HG03064 (cell line): ENCODE measurements at regions not wholly inside any gene's neighbourhood (a gene's known extent, or its start where the extent isn't known, plus 50 kb on each side); places are given as distances from the start of the nearest gene placed in this dataset.

ENCODE experiments used
- ATAC-seq: cut with Tn5 transposase; IDR thresholded peaks from one replicate; pipeline ENCODE4 v1.9.1; 2021; ENCODE audit warnings: low read depth; ENCODE audit not compliant: unreplicated experiment

DNA sequence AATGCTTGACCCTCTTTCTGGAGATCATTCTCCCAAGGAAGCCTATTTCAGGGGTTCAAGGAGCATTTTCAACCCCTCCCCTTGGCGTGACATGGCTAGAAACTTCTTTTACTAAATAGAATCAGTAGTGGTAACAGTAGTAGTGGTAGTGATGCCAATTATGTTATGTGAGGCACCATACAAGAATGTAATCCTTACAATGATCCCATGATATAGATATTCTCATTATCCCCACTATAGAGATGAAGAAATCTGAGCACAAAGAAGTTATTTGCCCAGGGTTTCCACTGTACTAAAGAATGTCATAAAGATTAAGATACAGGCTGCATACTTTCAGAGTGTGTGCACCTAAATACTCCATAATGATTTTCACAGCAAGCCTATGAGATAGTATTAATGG lies 155.4 kb upstream of the CLINT1 start:
- no peak for ATAC-seq

DNA sequence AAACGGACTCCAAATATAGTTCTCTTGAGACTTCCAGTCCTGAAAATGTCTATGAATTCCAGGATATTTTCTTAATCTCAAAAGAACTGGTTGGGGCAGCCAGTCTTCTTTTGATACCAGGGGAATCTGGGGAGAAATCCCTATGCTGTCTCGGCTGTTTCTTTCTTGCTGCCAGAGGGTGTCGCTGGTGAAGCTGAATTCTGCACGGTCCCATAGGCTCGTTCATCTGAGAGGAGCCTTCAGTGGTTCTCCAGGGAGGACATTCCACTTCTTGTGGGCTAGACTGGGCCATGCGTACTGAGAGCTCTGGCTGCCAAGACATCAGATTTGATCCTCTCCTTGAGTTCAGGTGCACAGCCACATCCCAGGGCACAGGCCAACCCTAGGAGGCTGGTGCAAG lies 155.0 kb upstream of the CLINT1 start:
- ATAC-seq = no peak

GRCh38 chr5:158013303-158013702 lies 154.4 kb upstream of the CLINT1 start:
- no peak for ATAC-seq

- ATAC-seq = no peak
These were observed 152.5 kb upstream of the CLINT1 start for GRCh38 chr5:158011422-158011821.

- ATAC-seq = no peak
These were observed 151.9 kb upstream of the CLINT1 start for GRCh38 chr5:158010831-158011230.

GRCh38 chr5:158007336-158007735 lies 148.4 kb upstream of the CLINT1 start:
- no peak for ATAC-seq

DNA sequence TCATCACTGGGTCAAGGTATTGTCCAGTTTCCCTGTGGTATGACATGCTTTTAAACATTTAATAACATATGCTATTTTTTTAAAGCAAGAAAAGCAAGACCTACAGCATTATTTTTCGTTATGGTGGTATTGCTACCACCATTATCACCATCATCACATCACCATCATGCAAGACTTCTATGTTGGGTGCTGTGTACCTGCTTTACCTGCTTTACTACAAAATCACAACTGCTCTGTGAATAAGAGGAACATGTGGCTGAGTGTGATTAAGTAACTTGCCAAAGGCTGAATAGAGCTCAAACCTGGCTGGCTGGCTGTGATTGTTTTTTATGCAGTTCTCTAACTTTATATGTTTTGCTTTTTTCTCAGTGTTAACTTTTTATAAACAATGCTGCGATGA lies 140.8 kb upstream of the CLINT1 start:
- no peak for ATAC-seq

GRCh38 chr5:157997991-157998504 lies 139.1 kb upstream of the CLINT1 start:
- ATAC-seq = no peak

GRCh38 chr5:157994906-157995519 lies 136.1 kb upstream of the CLINT1 start:
- ATAC-seq = no peak

DNA sequence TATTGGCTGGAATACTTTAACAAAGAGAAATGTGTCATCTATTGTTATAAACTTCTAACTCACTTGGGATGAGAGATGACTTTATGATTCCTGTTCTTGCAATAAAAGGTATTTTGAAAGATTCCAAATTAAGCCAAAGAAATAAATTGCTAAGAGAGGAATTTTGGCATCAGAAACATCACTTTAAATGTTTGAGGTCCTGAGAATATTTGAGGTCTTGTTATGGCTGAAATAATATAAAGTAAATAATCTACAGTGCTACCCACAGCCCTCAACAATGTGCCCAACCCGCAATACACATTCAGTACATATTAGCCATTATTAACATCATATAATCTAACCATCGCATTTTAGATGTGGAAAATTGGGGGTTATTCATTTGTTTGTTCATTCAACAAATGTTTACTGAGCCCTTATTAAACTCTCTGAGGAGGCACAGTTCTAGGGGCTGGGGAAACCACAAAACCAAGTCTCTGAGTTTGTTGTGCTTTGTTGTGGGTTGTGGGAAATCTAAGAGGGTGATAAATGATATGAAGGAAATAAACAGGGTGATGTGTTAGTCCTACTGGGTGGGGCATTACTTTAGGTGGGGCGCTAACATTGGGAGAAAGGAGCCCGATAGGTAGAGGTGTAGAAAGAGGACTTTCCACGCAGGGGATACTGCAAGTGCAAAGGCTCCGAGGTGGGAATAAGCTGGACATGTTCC lies 135.2 kb upstream of the CLINT1 start:
- no peak for ATAC-seq

- no peak for ATAC-seq
These were observed 134.3 kb upstream of the CLINT1 start for GRCh38 chr5:157993201-157993600.

DNA sequence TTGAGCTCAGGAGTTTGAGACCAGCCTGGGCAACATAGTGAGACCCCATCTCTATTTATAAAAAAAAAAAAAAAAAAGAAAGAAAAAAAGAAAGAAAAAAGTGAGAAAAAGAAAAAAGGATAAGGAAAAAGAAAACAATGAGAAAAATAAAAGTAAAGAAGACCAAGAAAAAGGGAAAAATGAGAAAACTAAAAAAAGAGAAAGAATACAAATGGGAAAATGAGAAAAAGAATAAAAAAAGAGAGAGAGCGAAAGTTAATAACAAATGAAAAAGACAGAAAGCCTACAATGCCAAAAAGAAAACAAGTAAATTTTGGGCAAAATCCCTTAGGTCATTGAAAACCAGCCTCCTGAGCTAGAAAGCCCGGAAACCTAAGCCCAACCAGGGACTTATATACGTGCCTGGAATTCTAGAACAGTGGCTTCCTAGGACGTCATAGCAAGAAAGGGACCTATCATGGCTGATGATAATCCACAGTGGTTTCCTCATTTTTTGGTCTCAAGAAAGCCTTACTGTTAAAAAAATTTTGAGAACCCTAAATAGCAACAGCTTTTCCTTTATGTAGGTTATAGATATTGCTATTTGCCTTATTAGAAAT lies 131.7 kb upstream of the CLINT1 start:
- no peak for ATAC-seq

DNA sequence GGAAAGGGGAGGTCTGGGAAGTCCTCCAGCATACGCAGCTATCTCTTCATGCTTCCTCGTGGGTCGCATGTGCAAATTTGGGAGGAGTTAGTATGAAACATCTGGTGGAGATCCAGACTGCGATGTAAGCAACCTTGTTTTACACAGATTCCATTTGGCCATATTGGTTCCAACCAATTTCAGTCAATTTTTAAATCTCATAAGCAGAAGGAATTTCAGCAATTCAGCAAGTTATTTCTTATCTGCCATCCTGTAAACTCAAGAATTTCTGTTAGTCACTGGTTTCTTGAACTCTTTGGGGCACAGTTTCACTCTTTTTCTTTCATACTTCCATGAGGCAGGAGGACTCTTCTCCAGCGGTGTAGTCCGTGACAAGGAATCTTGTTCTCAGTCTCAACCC lies 130.4 kb upstream of the CLINT1 start:
- no peak for ATAC-seq

GRCh38 chr5:157987259-157987658 lies 128.3 kb upstream of the CLINT1 start:
- no peak for ATAC-seq

GRCh38 chr5:157986431-157986990 lies 127.6 kb upstream of the CLINT1 start:
- ATAC-seq = no peak

GRCh38 chr5:157984611-157985010 lies 125.7 kb upstream of the CLINT1 start:
- ATAC-seq = no peak

DNA sequence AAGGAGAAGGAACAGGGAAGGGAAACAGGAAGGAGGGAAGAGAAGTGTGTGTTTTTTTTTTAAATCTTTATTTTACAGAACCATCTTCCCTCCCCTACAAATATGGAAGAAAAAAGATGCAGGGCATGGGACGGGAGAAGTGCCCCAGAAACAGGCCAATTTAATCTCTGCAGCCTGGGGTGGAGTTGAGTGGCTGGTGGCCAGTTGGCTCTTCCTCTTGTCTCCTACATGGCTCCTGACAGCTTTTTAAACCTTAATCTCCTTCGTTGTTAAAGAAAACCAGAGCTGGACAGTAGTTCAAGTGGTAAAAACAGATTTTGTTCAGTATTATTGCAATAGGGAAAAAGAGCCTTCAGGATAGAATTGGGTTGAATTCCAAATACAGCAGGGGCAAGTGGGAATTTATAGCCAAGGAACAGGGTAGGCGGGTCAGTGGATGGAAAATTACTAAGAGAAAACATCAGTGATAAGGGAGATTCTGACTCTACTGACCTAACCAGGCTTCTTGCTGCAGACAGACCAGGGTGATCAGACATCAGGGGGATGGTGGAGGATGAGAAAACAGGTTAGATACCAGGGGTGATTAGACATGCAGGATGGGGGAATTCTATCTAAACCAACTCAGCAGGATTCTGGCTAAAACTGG lies 125.1 kb upstream of the CLINT1 start:
- ATAC-seq = no peak

- no peak for ATAC-seq
These were observed 119.1 kb upstream of the CLINT1 start for GRCh38 chr5:157978061-157978460.

GRCh38 chr5:157976429-157976828 lies 117.5 kb upstream of the CLINT1 start:
- ATAC-seq = no peak

DNA sequence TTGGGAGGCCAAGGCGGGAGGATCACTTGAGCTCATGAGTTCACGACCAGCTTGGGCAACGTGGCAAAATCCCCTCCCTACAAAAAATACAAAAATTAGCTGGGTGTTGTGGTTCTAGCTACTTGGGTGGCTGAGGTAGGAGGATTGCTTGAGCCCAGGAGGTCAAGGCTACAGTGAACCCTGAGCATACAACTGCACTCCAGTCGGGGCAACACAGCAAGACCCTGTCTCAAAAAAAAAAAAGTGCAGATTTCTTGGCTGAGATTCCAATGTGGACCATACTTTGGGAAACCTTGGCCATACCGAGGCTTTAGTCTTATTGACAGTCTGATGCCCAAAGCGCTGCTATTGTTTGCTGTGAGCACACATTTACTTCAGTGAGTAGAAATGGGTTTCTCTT lies 113.6 kb upstream of the CLINT1 start:
- ATAC-seq = no peak

- ATAC-seq = no peak
These were observed 112.7 kb upstream of the CLINT1 start for GRCh38 chr5:157971571-157972216.
